HG03575 (cell line): ENCODE measurements at regions not wholly inside any gene's neighbourhood (a gene's known extent, or its start where the extent isn't known, plus 50 kb on each side); places are given as distances from the start of the nearest gene placed in this dataset.

Experiments
- ATAC-seq: cut with Tn5 transposase; IDR thresholded peaks from one replicate; pipeline ENCODE4 v1.9.1; 2021; ENCODE audit not compliant: unreplicated experiment, insufficient number of reproducible peaks, low FRiP score; ENCODE audit errors: extremely low read depth

DNA sequence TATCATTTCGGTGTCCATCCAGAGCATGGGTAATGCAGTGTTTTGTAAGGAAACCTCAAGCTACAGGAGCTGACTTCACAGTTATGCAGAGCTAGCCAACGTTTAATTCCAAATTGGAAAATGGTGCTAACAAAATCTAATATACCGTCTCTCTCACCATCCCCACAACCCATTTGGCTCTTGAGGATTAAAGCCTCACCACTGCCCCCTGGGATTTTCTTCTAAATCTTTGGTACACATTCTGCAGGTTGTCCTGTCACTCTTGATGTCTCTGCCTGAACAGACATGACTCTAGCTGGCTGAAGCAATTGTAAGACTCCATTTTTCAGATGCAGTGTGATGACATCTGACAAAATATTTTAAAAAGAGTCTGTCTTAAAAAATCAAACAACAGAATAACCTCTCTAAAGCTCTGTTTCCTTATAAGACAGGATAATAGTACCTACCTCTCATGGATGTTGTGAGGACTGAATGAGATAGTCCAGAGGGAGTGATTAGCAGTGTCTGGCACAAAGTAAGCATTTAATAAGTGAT is 451.8 kb downstream of the SUCLA2 start:
- no peak for ATAC-seq

GRCh38 chr13:47548294-47548840 is 452.7 kb downstream of the SUCLA2 start:
- ATAC-seq: no peak

- ATAC-seq: no peak
Observed at GRCh38 chr13:47546391-47547225, 454.5 kb downstream of the SUCLA2 start.

DNA sequence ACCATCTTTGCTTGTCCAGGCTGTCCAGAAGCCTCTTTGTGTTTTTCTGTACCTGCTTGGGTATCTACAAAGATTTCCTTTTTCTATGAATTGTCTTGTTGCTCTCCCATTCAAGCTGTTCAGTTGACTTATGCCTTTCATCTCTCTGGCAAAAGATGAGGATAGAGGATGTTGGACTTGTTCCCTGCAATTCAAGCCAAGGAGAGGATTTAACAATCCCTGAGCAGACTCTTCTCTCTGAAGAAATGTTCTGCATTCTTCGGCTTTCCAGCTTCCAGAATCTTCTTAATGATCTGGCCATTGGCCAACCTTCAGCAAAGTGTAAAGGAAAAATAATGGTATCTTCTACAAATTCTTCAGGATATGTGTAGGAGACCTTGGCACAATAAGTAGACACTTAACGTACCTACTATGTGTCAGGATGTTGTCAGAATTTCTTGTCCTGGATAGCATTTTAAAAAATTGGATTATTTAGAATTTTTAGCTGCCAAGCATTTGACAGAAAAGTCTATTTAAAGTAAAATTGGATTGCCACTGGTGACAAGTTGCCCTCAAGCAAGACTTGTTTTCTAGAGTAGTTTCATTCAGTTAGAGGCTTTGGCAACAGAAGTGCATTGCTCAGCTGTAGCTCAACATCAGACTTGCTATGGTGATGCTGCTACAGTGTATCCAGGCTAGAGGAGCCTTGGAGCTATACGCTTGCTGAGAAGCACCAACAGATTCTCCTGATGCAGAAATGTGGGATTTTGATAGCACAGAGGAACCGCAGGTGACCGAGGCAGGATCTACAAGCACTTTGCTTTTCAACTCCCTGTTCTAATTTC is 455.7 kb downstream of the SUCLA2 start:
- ATAC-seq: no peak

DNA sequence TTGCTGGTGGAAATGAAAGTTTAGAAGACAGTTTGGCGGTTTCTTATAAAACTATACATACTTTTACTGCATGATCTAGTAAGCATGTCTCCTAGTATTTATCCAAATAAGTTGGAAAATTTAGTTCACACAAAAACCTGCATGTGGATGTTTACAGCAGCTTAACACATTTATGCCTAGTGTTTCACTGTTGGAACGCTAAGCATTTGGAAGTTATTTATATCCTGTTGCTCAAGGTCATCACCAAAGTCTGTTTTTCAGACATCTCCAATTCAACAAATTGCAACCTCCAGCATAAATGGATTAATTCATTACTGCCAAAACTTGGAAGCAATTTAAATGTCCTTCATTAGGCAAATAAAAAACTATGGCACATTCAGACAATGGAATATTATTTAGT is 461.8 kb downstream of the SUCLA2 start:
- ATAC-seq: no peak

DNA sequence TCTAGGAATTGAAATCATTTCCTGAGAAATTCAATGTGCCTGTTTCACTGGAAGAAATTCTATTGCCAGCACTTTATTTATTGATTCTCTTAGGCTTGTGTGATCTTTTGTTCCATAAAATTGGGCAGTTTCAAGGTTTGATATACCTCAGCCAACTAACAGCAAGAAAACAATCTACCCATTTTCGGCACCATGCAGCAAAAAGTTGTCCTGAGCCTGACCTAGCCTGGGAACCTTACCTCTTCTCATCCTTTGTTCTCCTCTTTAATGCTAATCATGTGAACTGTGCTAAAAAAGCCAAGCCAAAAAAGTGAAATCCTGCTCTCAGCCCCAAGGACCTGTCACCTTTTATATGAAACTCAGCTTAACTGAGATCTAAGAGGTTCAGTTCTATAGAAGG is 477.3 kb downstream of the SUCLA2 start:
- ATAC-seq: no peak

DNA sequence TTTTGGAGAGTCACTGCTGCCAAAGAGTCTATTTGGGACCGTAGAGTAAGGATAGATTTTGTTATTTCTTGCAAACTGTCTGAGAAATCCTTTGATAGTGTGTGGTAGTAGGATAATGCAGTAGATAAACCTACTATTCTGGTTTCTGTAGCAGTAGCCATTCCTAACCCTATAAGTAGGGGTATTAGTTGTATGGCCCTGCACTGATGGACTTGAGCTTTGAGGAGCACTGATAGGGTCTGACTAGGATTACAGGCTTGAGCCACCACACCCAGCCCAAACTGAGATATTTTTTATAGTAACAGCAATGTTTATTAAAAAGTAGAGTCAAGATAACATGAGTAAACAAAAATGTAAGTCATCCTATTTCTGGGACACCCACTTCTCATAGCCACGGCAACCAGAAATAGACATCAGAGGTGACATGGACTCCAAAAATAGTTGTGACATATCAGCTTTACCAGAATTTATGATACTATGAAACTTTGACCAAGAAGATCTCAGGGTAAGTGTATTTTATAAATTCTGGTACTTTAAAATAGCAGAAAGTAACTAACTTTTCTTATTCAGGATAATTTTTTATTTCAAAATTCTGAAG is 479.1 kb downstream of the SUCLA2 start:
- ATAC-seq: no peak

DNA sequence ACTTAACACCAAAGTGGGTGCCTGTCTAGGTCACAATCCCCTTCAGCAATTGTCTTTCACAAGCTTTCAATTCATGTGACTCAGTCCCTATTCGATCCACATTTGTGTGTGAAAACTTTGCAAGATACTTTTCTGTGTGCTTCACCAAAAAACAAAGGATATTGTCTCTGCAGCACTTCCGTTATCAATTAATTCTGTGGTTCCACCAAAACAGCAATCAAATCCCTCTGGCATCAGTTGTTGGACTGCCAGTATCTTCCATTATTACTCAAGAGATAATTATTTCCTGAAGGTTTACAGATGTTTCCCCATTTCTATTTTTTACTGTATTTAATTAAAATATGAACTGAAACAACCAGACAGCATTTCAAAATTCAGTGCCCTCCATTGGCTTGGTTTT is 481.4 kb downstream of the SUCLA2 start:
- no peak for ATAC-seq

DNA sequence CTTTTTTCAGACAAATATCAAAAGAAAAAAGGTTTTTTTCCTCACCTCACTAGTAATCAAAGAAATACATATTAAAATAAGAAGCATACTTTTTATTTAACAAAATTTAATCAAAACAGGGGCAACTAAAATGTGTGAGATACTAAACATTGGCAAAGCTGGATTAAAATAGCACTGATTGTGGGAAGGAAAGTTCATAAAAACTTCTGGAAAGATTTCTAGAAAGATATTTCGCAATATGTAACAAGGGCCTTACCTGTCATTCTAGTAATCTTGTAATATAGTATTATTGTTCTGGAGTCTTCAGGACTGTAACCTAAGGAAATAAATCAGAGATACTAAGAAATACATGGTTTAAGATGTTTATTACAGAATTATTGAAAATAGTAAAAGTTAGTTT is 482.5 kb downstream of the SUCLA2 start:
- ATAC-seq: no peak

GRCh38 chr13:47511647-47512046 is 489.4 kb downstream of the SUCLA2 start:
- ATAC-seq: no peak

GRCh38 chr13:47508527-47509228 is 492.4 kb downstream of the SUCLA2 start:
- no peak for ATAC-seq

GRCh38 chr13:47503475-47503874 is 497.6 kb downstream of the SUCLA2 start:
- ATAC-seq: no peak

GRCh38 chr13:47502166-47502565 is 498.9 kb downstream of the SUCLA2 start:
- ATAC-seq: no peak

GRCh38 chr13:47499358-47500150 is 501.5 kb downstream of the SUCLA2 start:
- ATAC-seq: no peak

- no peak for ATAC-seq
Observed at GRCh38 chr13:47484548-47484947, 516.5 kb downstream of the SUCLA2 start.

DNA sequence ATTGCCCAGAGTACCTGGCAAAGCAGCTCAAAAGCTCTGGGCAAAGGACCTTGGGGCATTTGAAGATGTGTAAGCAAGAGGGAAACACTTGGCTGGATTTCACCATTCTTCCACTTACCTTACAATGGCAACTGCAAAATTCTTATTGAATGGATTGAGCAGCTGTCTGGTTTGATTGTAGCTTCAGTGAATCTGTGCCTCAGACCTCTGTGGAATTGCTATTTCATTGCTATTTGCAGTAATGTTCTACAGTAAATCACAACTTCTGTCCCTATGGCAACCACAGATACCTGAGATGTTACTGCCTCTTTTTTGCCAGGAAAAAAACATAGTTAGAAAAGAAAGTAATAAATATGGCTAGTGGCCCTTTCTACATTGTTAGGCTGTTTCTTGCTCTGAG is 519.5 kb downstream of the SUCLA2 start:
- ATAC-seq: no peak

DNA sequence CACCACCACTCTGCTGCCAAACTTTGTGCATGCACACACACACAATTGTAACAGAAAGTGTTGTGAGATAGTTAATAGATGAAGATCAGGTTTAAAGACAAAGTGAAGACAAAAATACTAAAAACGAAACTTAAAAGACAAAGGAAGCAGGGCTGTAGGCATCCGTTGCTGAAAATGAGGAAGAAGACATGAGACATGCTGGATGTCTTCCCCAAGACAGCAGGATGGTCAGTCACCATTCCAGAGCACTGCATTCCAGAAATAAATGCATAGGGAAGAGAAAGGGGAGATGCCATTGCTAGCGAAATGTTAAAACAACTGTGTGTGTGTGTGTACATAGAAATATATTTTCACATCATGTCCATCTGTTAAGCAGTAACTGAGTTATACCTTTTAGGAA is 520.1 kb downstream of the SUCLA2 start:
- ATAC-seq: no peak

DNA sequence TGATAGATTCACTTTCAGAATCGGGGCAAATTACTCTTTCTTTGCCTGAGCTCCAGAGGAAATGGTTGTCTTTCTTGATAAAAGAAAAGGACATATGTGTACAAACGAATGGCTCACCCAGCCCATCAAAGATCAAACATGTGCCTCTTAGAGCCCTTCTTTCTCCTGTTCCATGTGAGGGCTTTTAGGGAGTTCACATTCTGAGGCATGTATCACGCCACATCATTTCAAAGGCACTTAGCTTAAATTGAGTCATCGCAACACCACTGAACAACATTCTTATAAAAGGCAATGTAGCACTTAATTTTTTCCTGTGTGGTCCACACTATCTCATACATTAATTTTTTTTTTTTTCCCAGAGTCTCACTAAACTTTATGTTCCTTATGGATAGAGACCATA is 521.0 kb downstream of the SUCLA2 start:
- no peak for ATAC-seq
